B cell (primary cell): ENCODE measurements at regions not wholly inside any gene's neighbourhood (a gene's known extent, or its start where the extent isn't known, plus 50 kb on each side); places are given as distances from the start of the nearest gene placed in this dataset.

Experiments used
- CTCF ChIP-seq: fragments of 200-600 bp; IDR thresholded peaks from one replicate; pipeline ENCODE4 v1.8.0; 2022; ENCODE audit warnings: antibody characterized with exemption, mild to moderate bottlenecking
- EZH2 ChIP-seq: IDR thresholded peaks from 2 replicates; pipeline ENCODE4 v1.6.1; 2012; ENCODE audit warnings: borderline replicate concordance, low read depth, mild to moderate bottlenecking, moderate library complexity, low read length; ENCODE audit not compliant: insufficient read depth, poor library complexity, severe bottlenecking

GRCh38 chr2:43011158-43011491 is 215.3 kb downstream of the ZFP36L2 start:
- TF ChIP-seq CTCF (no peak), EZH2 (no peak)
